DND-41 (cell line): ENCODE measurements at regions not wholly inside any gene's neighbourhood (a gene's known extent, or its start where the extent isn't known, plus 50 kb on each side); places are given as distances from the start of the nearest gene placed in this dataset.

Experiments
- ATAC-seq: fragments of 200-7000 bp; cut with Tn5 transposase; 3 replicates; pipeline ENCODE4 v1.9.1; 2021; ENCODE audit warnings: low read depth; ENCODE audit not compliant: insufficient read depth
- DNase-seq: peaks from one replicate; pipeline ENCODE4 v3.0.0-alpha.2; 2020
- H2AFZ ChIP-seq: 2 replicates; pipeline ENCODE4 v1.6.0; 2012; ENCODE audit warnings: low read depth, low read length
- H3K27ac ChIP-seq: 2 replicates; pipeline ENCODE4 v1.5.1; 2012; ENCODE audit warnings: low read length, inconsistent platforms
- H3K27me3 ChIP-seq: fragments of 200-600 bp; sonication (generic); 2 replicates; pipeline ENCODE4 v1.6.0; 2012; ENCODE audit warnings: low read length, mild to moderate bottlenecking, inconsistent platforms; ENCODE audit not compliant: insufficient read depth, poor library complexity
- H3K36me3 ChIP-seq: 2 replicates; pipeline ENCODE4 v1.5.1; 2012; ENCODE audit warnings: low read length, inconsistent platforms; ENCODE audit not compliant: insufficient read depth
- H3K4me1 ChIP-seq: 2 replicates; pipeline ENCODE4 v1.5.1; 2012; ENCODE audit warnings: mild to moderate bottlenecking, low read length; ENCODE audit not compliant: insufficient read depth
- H3K4me2 ChIP-seq: 2 replicates; pipeline ENCODE4 v1.6.0; 2012; ENCODE audit warnings: mild to moderate bottlenecking, moderate library complexity, low read length, inconsistent platforms; ENCODE audit not compliant: insufficient read depth
- H3K4me3 ChIP-seq, 2 experiments: fragments of 200-600 bp in 1 of 2; shearing (Covaris generic) in 1 of 2; 2 replicates each; pipeline ENCODE4 v1.5.1; 2012 to 2016; ENCODE audit warnings: inconsistent platforms in 2 of 2, low read length in 2 of 2, mild to moderate bottlenecking in 2 of 2, low read depth in 1 of 2, moderate library complexity in 1 of 2
- H3K79me2 ChIP-seq: 2 replicates; pipeline ENCODE4 v1.6.0; 2012; ENCODE audit warnings: low read length, inconsistent platforms; ENCODE audit not compliant: insufficient read depth
- H3K9ac ChIP-seq: 2 replicates; pipeline ENCODE4 v1.6.0; 2012; ENCODE audit warnings: low read depth, mild to moderate bottlenecking, inconsistent platforms, low read length, moderate library complexity
- H3K9me3 ChIP-seq: 2 replicates; pipeline ENCODE4 v1.5.1; 2012; ENCODE audit warnings: low read length, moderate library complexity, mild to moderate bottlenecking, inconsistent platforms; ENCODE audit not compliant: insufficient read depth, severe bottlenecking
- H4K20me1 ChIP-seq: 2 replicates; pipeline ENCODE4 v1.6.0; 2012; ENCODE audit warnings: low read length; ENCODE audit not compliant: insufficient read depth
- EZH2 ChIP-seq: IDR thresholded peaks from 3 replicates; pipeline ENCODE4 v1.6.1; 2012; ENCODE audit warnings: borderline replicate concordance, low read depth, mild to moderate bottlenecking, moderate library complexity, low read length, inconsistent platforms; ENCODE audit not compliant: severe bottlenecking
- TF ChIP-seq, protein P1 (sequence below): IDR thresholded peaks from 2 replicates; pipeline ENCODE4 v1.5.1; 2012; ENCODE audit warnings: borderline replicate concordance, low read length, moderate library complexity, mild to moderate bottlenecking; ENCODE audit not compliant: poor library complexity, severe bottlenecking; ENCODE audit errors: extremely low read depth

DNA sequence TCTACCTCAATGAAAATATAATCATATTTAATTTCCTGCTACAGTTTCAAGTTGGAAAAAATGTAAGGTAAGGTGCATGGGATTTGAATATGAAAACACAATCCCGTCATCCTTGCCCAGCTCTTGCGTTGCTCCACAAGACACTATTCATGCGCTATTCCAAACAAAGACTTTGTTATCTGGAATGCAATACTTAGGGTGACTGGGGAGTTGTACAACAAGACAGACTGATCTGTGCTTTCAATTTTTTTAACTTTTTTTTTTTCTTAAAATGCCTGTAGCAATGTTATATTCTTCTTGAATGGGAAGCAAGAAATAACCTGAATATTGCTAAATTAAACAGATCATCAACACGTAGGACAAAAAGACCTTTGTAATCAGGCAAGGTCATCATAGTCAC, 1077.2 kb downstream of the TTLL7 start:
- Histone ChIP-seq H3K9ac (no peak overlapping the region), H3K9me3 (no peaks in the 10 kb centered on the region), H3K79me2 (no peaks in the 10 kb centered on the region), H4K20me1 (no peaks in the 10 kb centered on the region), H3K4me1 (no peaks in the 10 kb centered on the region), H3K4me3 (no peak overlapping the region), H3K36me3 (no peaks in the 10 kb centered on the region), H2AFZ (no peak overlapping the region), H3K27ac (no peak overlapping the region), H3K4me2 (no peak overlapping the region), H3K27me3 (no peaks in the 10 kb centered on the region)
- DNase-seq, result no peak
- no peak for ATAC-seq
- TF ChIP-seq, protein P1, sequence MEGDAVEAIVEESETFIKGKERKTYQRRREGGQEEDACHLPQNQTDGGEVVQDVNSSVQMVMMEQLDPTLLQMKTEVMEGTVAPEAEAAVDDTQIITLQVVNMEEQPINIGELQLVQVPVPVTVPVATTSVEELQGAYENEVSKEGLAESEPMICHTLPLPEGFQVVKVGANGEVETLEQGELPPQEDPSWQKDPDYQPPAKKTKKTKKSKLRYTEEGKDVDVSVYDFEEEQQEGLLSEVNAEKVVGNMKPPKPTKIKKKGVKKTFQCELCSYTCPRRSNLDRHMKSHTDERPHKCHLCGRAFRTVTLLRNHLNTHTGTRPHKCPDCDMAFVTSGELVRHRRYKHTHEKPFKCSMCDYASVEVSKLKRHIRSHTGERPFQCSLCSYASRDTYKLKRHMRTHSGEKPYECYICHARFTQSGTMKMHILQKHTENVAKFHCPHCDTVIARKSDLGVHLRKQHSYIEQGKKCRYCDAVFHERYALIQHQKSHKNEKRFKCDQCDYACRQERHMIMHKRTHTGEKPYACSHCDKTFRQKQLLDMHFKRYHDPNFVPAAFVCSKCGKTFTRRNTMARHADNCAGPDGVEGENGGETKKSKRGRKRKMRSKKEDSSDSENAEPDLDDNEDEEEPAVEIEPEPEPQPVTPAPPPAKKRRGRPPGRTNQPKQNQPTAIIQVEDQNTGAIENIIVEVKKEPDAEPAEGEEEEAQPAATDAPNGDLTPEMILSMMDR, result no peak
- no peak for TF ChIP-seq EZH2

DNA sequence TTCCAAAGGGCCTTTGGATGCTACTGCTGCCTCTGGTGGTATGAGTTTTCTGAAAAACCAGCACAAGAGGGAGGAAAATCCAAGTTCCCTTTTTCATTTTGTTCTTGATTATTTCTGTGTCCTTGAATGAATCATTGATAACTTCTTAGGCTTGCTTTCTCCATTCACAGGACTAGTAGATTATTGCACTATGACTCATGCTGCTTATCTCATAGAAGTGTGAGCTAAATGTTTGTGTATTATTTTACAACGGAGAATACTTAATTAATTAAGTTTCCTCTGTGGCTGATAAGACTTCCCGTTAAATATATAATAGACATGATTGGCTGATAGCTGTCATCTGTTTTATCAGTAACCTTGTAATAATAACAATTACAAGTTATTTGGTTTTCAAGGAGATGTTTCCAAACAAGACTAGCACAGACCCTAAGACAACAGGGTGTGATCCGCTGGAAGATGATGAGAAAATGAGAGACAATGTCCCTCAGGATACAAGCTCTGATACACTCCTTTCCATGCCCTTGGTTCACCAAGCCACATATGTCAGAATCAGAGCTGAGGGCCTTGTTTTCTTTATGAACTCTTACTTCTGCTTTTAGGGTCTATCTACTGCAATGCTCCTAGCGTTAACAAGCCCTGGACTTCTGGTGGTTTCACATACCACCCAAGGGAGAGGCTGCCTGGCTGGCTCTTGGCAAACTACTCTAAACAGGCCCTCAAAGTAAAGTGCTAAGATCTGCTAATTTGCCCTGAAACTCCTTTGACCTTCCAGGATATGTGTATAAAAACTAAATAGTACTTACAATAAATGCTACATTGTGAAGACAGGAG, 1078.3 kb downstream of the TTLL7 start:
- no peak for ATAC-seq
- Histone ChIP-seq H3K36me3 (no peaks in the 10 kb centered on the region), H3K79me2 (no peaks in the 10 kb centered on the region), H3K4me3 (no peak overlapping the region), H3K4me2 (no peak overlapping the region), H2AFZ (no peak overlapping the region), H3K9me3 (no peaks in the 10 kb centered on the region), H3K4me1 (no peaks in the 10 kb centered on the region), H4K20me1 (no peaks in the 10 kb centered on the region), H3K27ac (no peak overlapping the region), H3K9ac (no peak overlapping the region), H3K27me3 (no peaks in the 10 kb centered on the region)
- TF ChIP-seq, protein P1, result no peak
- TF ChIP-seq EZH2, result no peak
- no peak for DNase-seq

DNA sequence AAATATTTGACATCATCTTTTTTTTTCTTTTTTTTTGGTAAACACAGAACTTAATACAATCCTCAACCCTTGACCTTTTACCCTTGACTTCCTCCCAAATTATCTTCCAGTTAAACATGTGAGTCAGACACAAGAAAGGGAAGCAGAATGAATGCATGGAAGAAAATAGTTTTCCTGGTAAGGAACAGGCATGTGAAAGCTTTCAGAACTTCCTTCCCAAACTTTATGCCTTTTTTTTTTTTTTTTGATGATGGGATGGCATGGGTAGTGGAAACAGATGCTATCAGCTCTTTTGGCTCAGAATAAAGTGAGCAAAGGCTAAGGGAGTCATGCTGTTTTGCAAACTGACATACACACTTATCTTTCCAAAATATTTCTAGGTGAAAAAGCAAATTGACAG, 1079.1 kb downstream of the TTLL7 start:
- Histone ChIP-seq H3K36me3 (no peaks in the 10 kb centered on the region), H3K79me2 (no peaks in the 10 kb centered on the region), H3K4me3 (no peak overlapping the region), H3K9me3 (no peaks in the 10 kb centered on the region), H3K27ac (no peak overlapping the region), H3K4me2 (no peak overlapping the region), H2AFZ (no peak overlapping the region), H3K9ac (no peak overlapping the region), H3K4me1 (no peaks in the 10 kb centered on the region), H3K27me3 (no peaks in the 10 kb centered on the region), H4K20me1 (no peaks in the 10 kb centered on the region)
- DNase-seq (no peak), ATAC-seq (no peak)
- no peak for TF ChIP-seq EZH2
- TF ChIP-seq, protein P1, result no peak
